H9 (cell line): ENCODE measurements at regions not wholly inside any gene's neighbourhood (a gene's known extent, or its start where the extent isn't known, plus 50 kb on each side); places are given as distances from the start of the nearest gene placed in this dataset.

Experiments used
- DNase-seq: peaks from one replicate; pipeline ENCODE4 v3.0.0-alpha.2; 2017
- H2AFZ ChIP-seq: one replicate; pipeline ENCODE4 v1.6.1; 2013; ENCODE audit warnings: mild to moderate bottlenecking, low read length, control low read depth, moderate library complexity
- H2AK5ac ChIP-seq: 2 replicates; pipeline ENCODE4 v1.6.1; 2013; ENCODE audit warnings: low read length, control low read depth, mixed read lengths; ENCODE audit not compliant: insufficient read length
- H2BK120ac ChIP-seq: one replicate; pipeline ENCODE4 v1.6.1; 2013; ENCODE audit warnings: low read depth, mild to moderate bottlenecking, low read length, control low read depth, inconsistent platforms; ENCODE audit not compliant: poor library complexity, severe bottlenecking
- H2BK12ac ChIP-seq: 2 replicates; pipeline ENCODE4 v1.6.1; 2013; ENCODE audit warnings: low read length, control low read depth, mixed read lengths, low read depth; ENCODE audit not compliant: insufficient read length
- H2BK15ac ChIP-seq: 2 replicates; pipeline ENCODE4 v1.6.1; 2013; ENCODE audit warnings: low read depth, low read length, control low read depth
- H2BK20ac ChIP-seq: one replicate; pipeline ENCODE4 v1.6.1; 2013; ENCODE audit warnings: low read depth, mild to moderate bottlenecking, low read length, control low read depth, inconsistent platforms; ENCODE audit not compliant: poor library complexity, severe bottlenecking
- H2BK5ac ChIP-seq: 2 replicates; pipeline ENCODE4 v1.6.1; 2013; ENCODE audit warnings: low read length, control low read depth, mixed read lengths; ENCODE audit not compliant: insufficient read length
- H3K14ac ChIP-seq: 2 replicates; pipeline ENCODE4 v1.6.1; 2013; ENCODE audit warnings: low read length, control low read depth; ENCODE audit not compliant: insufficient read depth
- H3K18ac ChIP-seq: 2 replicates; pipeline ENCODE4 v1.6.1; 2013; ENCODE audit warnings: low read depth, mild to moderate bottlenecking, mixed read lengths, low read length, control low read depth; ENCODE audit not compliant: insufficient read length
- H3K23ac ChIP-seq: 2 replicates; pipeline ENCODE4 v1.6.1; 2013; ENCODE audit warnings: low read length, control low read depth, mixed read lengths, low read depth; ENCODE audit not compliant: insufficient read length
- H3K23me2 ChIP-seq: 2 replicates; pipeline ENCODE4 v1.6.1; 2013; ENCODE audit warnings: low read depth, mild to moderate bottlenecking, mixed read lengths, low read length, control low read depth; ENCODE audit not compliant: insufficient read length, poor library complexity, severe bottlenecking
- H3K27ac ChIP-seq: 2 replicates; pipeline ENCODE4 v1.5.1; 2013; ENCODE audit warnings: low read length, control low read depth, mixed read lengths, low read depth; ENCODE audit not compliant: insufficient read length
- H3K27me3 ChIP-seq: 2 replicates; pipeline ENCODE4 v1.6.1; 2013; ENCODE audit warnings: low read length, control low read depth, inconsistent platforms; ENCODE audit not compliant: insufficient read depth
- H3K4ac ChIP-seq: 2 replicates; pipeline ENCODE4 v1.6.1; 2013; ENCODE audit warnings: low read depth, mild to moderate bottlenecking, control low read depth, inconsistent platforms, low read length, moderate library complexity
- H3K4me1 ChIP-seq: 2 replicates; pipeline ENCODE4 v1.6.1; 2013; ENCODE audit warnings: low read length, control low read depth, inconsistent platforms; ENCODE audit not compliant: insufficient read depth
- H3K4me2 ChIP-seq: 2 replicates; pipeline ENCODE4 v1.6.1; 2013; ENCODE audit warnings: low read length, control low read depth, mixed read lengths; ENCODE audit not compliant: insufficient read length, insufficient read depth
- H3K56ac ChIP-seq: 2 replicates; pipeline ENCODE4 v1.6.1; 2013; ENCODE audit warnings: low read depth, mild to moderate bottlenecking, mixed read lengths, low read length, control low read depth; ENCODE audit not compliant: insufficient read length
- H3K79me1 ChIP-seq: 2 replicates; pipeline ENCODE4 v1.6.1; 2013; ENCODE audit warnings: low read depth, mild to moderate bottlenecking, moderate library complexity, low read length, control low read depth, inconsistent platforms; ENCODE audit not compliant: insufficient read depth, poor library complexity, severe bottlenecking
- H3K79me2 ChIP-seq: 2 replicates; pipeline ENCODE4 v1.6.1; 2013; ENCODE audit warnings: low read length, control low read depth, inconsistent platforms; ENCODE audit not compliant: insufficient read depth
- H3K9ac ChIP-seq: 2 replicates; pipeline ENCODE4 v1.6.1; 2013; ENCODE audit warnings: low read length, control low read depth, mixed read lengths; ENCODE audit not compliant: insufficient read length; ENCODE audit errors: extremely low read depth
- H3K9me3 ChIP-seq: one replicate; pipeline ENCODE4 v1.6.1; 2013; ENCODE audit warnings: low read depth, low read length, inconsistent platforms; ENCODE audit not compliant: control insufficient read depth
- H3T11ph ChIP-seq: one replicate; pipeline ENCODE4 v1.6.1; 2013; ENCODE audit warnings: mild to moderate bottlenecking, low read length, control low read depth, inconsistent platforms
- H4K20me1 ChIP-seq: one replicate; pipeline ENCODE4 v1.6.1; 2013; ENCODE audit not compliant: control insufficient read depth, insufficient read length, insufficient read depth
- H4K5ac ChIP-seq: 2 replicates; pipeline ENCODE4 v1.6.1; 2013; ENCODE audit warnings: low read depth, mild to moderate bottlenecking, mixed read lengths, low read length, control low read depth; ENCODE audit not compliant: insufficient read length
- H4K8ac ChIP-seq: replicated peaks from 2 replicates; pipeline ENCODE4 v1.6.1; 2013; ENCODE audit warnings: low read length, control low read depth, mixed read lengths, low read depth; ENCODE audit not compliant: insufficient read length
- H4K91ac ChIP-seq: 2 replicates; pipeline ENCODE4 v1.6.1; 2013; ENCODE audit warnings: low read depth, mild to moderate bottlenecking, moderate library complexity, mixed read lengths, low read length, control low read depth; ENCODE audit not compliant: insufficient read length
- H3K27ac Mint-ChIP-seq, 3 experiments: 2 replicates in 2 of 3; 3 replicates in 1 of 3; pipeline ENCODE4 v1.8.0; 2020 to 2021; ENCODE audit warnings: mixed read lengths in 3 of 3, mild to moderate bottlenecking in 1 of 3, moderate library complexity in 1 of 3
- H3K27me3 Mint-ChIP-seq: 2 replicates; pipeline ENCODE4 v1.8.0; 2021; ENCODE audit warnings: low read depth, mild to moderate bottlenecking, moderate library complexity, mixed read lengths
- H3K36me3 Mint-ChIP-seq, 3 experiments: 2 replicates in 2 of 3; 3 replicates in 1 of 3; pipeline ENCODE4 v1.8.0; 2020 to 2021; ENCODE audit warnings: low read depth in 3 of 3, mixed read lengths in 3 of 3; ENCODE audit not compliant: insufficient read depth in 1 of 3
- H3K4me1 Mint-ChIP-seq, 2 experiments: 2 replicates each; pipeline ENCODE4 v1.8.0; 2020; ENCODE audit warnings: mixed read lengths in 2 of 2
- H3K4me3 Mint-ChIP-seq, 2 experiments: 2 replicates in 1 of 2; 3 replicates in 1 of 2; pipeline ENCODE4 v1.8.0; 2020 to 2021; ENCODE audit warnings: mild to moderate bottlenecking in 2 of 2, mixed read lengths in 2 of 2, moderate library complexity in 1 of 2
- H3K9me3 Mint-ChIP-seq, 2 experiments: 2 replicates in 1 of 2; 3 replicates in 1 of 2; pipeline ENCODE4 v1.8.0; 2020; ENCODE audit warnings: mild to moderate bottlenecking in 2 of 2, mixed read lengths in 2 of 2, moderate library complexity in 1 of 2
- CTCF ChIP-seq: fragments of 200-600 bp; sonication (generic); conservative IDR thresholded peaks from 3 replicates; pipeline ENCODE4 v1.8.0; 2021; ENCODE audit warnings: antibody characterized with exemption, mild to moderate bottlenecking
- WGBS: extraction: QIAGEN DNeasy Blood & Tissue Kit; methylation state at CpG from one replicate; pipeline ENCODE4 v1.1.7; 2013; ENCODE audit warnings: missing lambda C conversion rate, low lambda C conversion rate, mixed read lengths; ENCODE audit not compliant: insufficient read length; ENCODE audit errors: extremely low coverage; 5-methylcytosine and 5-hydroxymethylcytosine counted together

GRCh38 chr5:141762790-141763368, 80.8 kb upstream of the ARAP3 start:
- no peak overlapping the region; a peak in 1 of 5 replicates for H3K4me3 Mint-ChIP-seq
- peaks cover 25% of the 10 kb centered on the region for H3K27me3 Mint-ChIP-seq

More at GRCh38 chr5:141762790-141763368, 80.8 kb upstream of the ARAP3 start:
- H3K4me1 ChIP-seq, result peaks cover 13% of the 10 kb centered on the region; the same call in 1 of the 2 replicates
- H3K4me1 Mint-ChIP-seq, result peaks cover 27 to 43% of the 10 kb centered on the region in 2 experiments
- H3K9ac ChIP-seq, result no peak overlapping the region
- H3K27ac Mint-ChIP-seq, result no peak overlapping the region
- H3K56ac ChIP-seq, result no peak overlapping the region
- H3K36me3 Mint-ChIP-seq, result no peaks in the 10 kb centered on the region
- H3K79me2 ChIP-seq, result no peaks in the 10 kb centered on the region
- H4K91ac ChIP-seq, result no peak overlapping the region
- H3K23me2 ChIP-seq, result no peaks in the 10 kb centered on the region
- no peak overlapping the region for H3T11ph ChIP-seq
- no peak overlapping the region for H2BK120ac ChIP-seq
- DNase-seq, result no peak
- no peak overlapping the region for H3K4me2 ChIP-seq
- no peak overlapping the region for H3K4ac ChIP-seq
- no peaks in the 10 kb centered on the region for H3K79me1 ChIP-seq
- H2BK20ac ChIP-seq, result no peak overlapping the region
- H2BK5ac ChIP-seq, result no peak overlapping the region
- H3K14ac ChIP-seq, result no peak overlapping the region
- no peak overlapping the region for H2AK5ac ChIP-seq
- no peak overlapping the region for H3K23ac ChIP-seq
- no peak overlapping the region for H2AFZ ChIP-seq
- H4K8ac ChIP-seq, result no peak overlapping the region
- no peak for TF ChIP-seq CTCF
- H4K5ac ChIP-seq, result no peak overlapping the region
- H3K9me3 ChIP-seq, result no peaks in the 10 kb centered on the region
- H3K18ac ChIP-seq, result no peak overlapping the region
- H4K20me1 ChIP-seq, result no peaks in the 10 kb centered on the region
- H3K9me3 Mint-ChIP-seq, result no peaks in the 10 kb centered on the region
- no CpG with 5 or more reads among the region's 8 CpGs for WGBS
- H3K27ac ChIP-seq, result no peak overlapping the region
- H3K27me3 ChIP-seq, result no peaks in the 10 kb centered on the region
- H2BK15ac ChIP-seq, result no peak overlapping the region
- no peak overlapping the region for H2BK12ac ChIP-seq
